Neuronal stem cell (in vitro differentiated cells): ENCODE measurements at regions not wholly inside any gene's neighbourhood (a gene's known extent, or its start where the extent isn't known, plus 50 kb on each side); places are given as distances from the start of the nearest gene placed in this dataset.

ENCODE experiments used
- DNase-seq: peaks from one replicate; pipeline ENCODE4 v3.0.0-alpha.2; 2013; ENCODE audit warnings: low spot score
- H2AFZ ChIP-seq: one replicate; pipeline ENCODE4 v1.6.1; 2013; ENCODE audit warnings: mild to moderate bottlenecking, low read length, inconsistent platforms
- H2AK5ac ChIP-seq: 2 replicates; pipeline ENCODE4 v1.6.1; 2013; ENCODE audit warnings: low read depth, mild to moderate bottlenecking, inconsistent platforms, low read length, moderate library complexity, mixed read lengths
- H2BK120ac ChIP-seq: 2 replicates; pipeline ENCODE4 v1.6.1; 2013; ENCODE audit warnings: low read depth, mild to moderate bottlenecking, inconsistent platforms, low read length, moderate library complexity, mixed read lengths
- H2BK12ac ChIP-seq: one replicate; pipeline ENCODE4 v1.6.1; 2013; ENCODE audit warnings: low read length, inconsistent platforms
- H2BK15ac ChIP-seq: 2 replicates; pipeline ENCODE4 v1.6.1; 2013; ENCODE audit warnings: mild to moderate bottlenecking, low read length, inconsistent platforms, mixed read lengths
- H2BK5ac ChIP-seq: one replicate; pipeline ENCODE4 v1.6.1; 2013; ENCODE audit warnings: inconsistent platforms, mild to moderate bottlenecking, low read length, moderate library complexity
- H3K14ac ChIP-seq: one replicate; pipeline ENCODE4 v1.6.1; 2013; ENCODE audit warnings: low read length, inconsistent platforms
- H3K18ac ChIP-seq: 2 replicates; pipeline ENCODE4 v1.6.1; 2013; ENCODE audit warnings: low read length, inconsistent platforms
- H3K23ac ChIP-seq: 2 replicates; pipeline ENCODE4 v1.6.1; 2013; ENCODE audit warnings: low read depth, mild to moderate bottlenecking, mixed read lengths, low read length, inconsistent platforms; ENCODE audit not compliant: poor library complexity
- H3K27ac ChIP-seq: replicated peaks from 3 replicates; pipeline ENCODE4 v1.5.1; 2013; ENCODE audit warnings: low read length, inconsistent platforms
- H3K27me3 ChIP-seq, 3 experiments: 2 replicates each; pipeline ENCODE4 v1.6.1; 2013; ENCODE audit warnings: low read length in 3 of 3, mild to moderate bottlenecking in 2 of 3, inconsistent platforms in 1 of 3, low read depth in 1 of 3, mixed read lengths in 1 of 3, moderate library complexity in 1 of 3; ENCODE audit not compliant: control insufficient read depth in 3 of 3, insufficient read depth in 3 of 3
- H3K36me3 ChIP-seq, 2 donors: replicated peaks in 1 of 2; 2 replicates each; pipeline ENCODE4 v1.6.1; 2013; ENCODE audit warnings: low read length in 2 of 2; ENCODE audit not compliant: control insufficient read depth in 2 of 2, insufficient read depth in 2 of 2
- H3K4ac ChIP-seq: 2 replicates; pipeline ENCODE4 v1.6.1; 2013; ENCODE audit warnings: inconsistent platforms, mild to moderate bottlenecking, low read length, moderate library complexity
- H3K4me1 ChIP-seq, 2 donors: 1 replicate in 1 of 2; 2 replicates in 1 of 2; pipeline ENCODE4 v1.6.1; 2013; ENCODE audit warnings: low read length in 2 of 2, low read depth in 1 of 2; ENCODE audit not compliant: control insufficient read depth in 2 of 2, insufficient read depth in 1 of 2
- H3K4me2 ChIP-seq: one replicate; pipeline ENCODE4 v1.6.1; 2013; ENCODE audit warnings: mild to moderate bottlenecking, low read length, inconsistent platforms; ENCODE audit not compliant: insufficient read depth, poor library complexity, severe bottlenecking
- H3K4me3 ChIP-seq, 2 donors: 2 replicates each; pipeline ENCODE4 v1.5.1; 2013; ENCODE audit warnings: low read length in 2 of 2, mild to moderate bottlenecking in 2 of 2, inconsistent platforms in 1 of 2, moderate library complexity in 1 of 2
- H3K79me1 ChIP-seq: one replicate; pipeline ENCODE4 v1.6.1; 2013; ENCODE audit warnings: low read depth, mild to moderate bottlenecking, inconsistent platforms, low read length, moderate library complexity
- H3K9ac ChIP-seq: one replicate; pipeline ENCODE4 v1.6.1; 2013; ENCODE audit warnings: mild to moderate bottlenecking, low read depth, low read length, inconsistent platforms; ENCODE audit not compliant: poor library complexity
- H3K9me3 ChIP-seq, 2 donors: replicated peaks in 1 of 2; 2 replicates each; pipeline versions ENCODE3 to v1.6.1; 2013; ENCODE audit warnings: low read length in 2 of 2, mild to moderate bottlenecking in 2 of 2, inconsistent platforms in 1 of 2, low read depth in 1 of 2, mixed read lengths in 1 of 2, moderate library complexity in 1 of 2; ENCODE audit not compliant: control insufficient read depth in 2 of 2, insufficient read depth in 1 of 2
- H4K8ac ChIP-seq: one replicate; pipeline ENCODE4 v1.6.1; 2013; ENCODE audit warnings: low read depth, mild to moderate bottlenecking, inconsistent platforms, low read length, moderate library complexity
- H4K91ac ChIP-seq: one replicate; pipeline ENCODE4 v1.6.1; 2013; ENCODE audit warnings: low read length, low read depth, mild to moderate bottlenecking, inconsistent platforms; ENCODE audit not compliant: poor library complexity
- WGBS, 2 donors: extraction: QIAGEN DNeasy Blood & Tissue Kit; methylation state at CpG; one replicate each; pipeline ENCODE4 v1.1.7; 2013; ENCODE audit warnings: missing lambda C conversion rate in 2 of 2, mixed read lengths in 1 of 2; ENCODE audit not compliant: insufficient read length in 2 of 2, insufficient replicate concordance in 1 of 2; ENCODE audit errors: extremely low coverage in 2 of 2; 5-methylcytosine and 5-hydroxymethylcytosine counted together

DNA sequence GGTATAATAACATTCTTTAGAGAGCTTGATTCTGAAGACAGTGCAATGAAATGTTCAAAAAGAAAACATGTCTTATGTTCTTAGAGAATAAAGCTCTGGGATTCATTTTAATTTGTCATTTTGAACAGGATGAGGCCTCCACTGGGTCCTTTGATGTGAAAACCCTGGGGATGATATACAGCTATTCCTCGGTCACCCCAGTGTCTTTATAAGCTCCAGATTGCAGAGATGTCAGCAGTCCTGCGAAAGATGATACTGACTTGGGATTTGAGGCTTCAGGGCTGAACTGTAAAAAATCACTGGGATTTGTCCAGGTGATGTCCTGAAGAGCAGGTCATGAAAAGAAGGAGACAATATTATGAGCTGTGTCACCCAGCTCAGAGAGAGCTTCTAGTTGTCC lies 529.7 kb upstream of the ZNF608 start:
- no peaks in the 10 kb centered on the region for H3K9me3 ChIP-seq
- H3K4me1 ChIP-seq, result peaks cover 3 to 24% of the 10 kb centered on the region in 2 donors
- H3K79me1 ChIP-seq, result no peaks in the 10 kb centered on the region
- H3K27ac ChIP-seq, result no peak overlapping the region
- no peak overlapping the region for H3K4ac ChIP-seq
- no peak overlapping the region for H2BK5ac ChIP-seq
- H3K9ac ChIP-seq, result no peak overlapping the region
- no peak overlapping the region for H2BK12ac ChIP-seq
- no peak overlapping the region for H2BK120ac ChIP-seq
- no peak overlapping the region for H3K18ac ChIP-seq
- no CpG with 5 or more reads among the region's 2 CpGs for WGBS, 2 donors
- H3K36me3 ChIP-seq, result no peaks in the 10 kb centered on the region
- H3K23ac ChIP-seq, result no peak overlapping the region
- no peak overlapping the region for H4K8ac ChIP-seq
- H2AK5ac ChIP-seq, result no peak overlapping the region
- H4K91ac ChIP-seq, result no peak overlapping the region
- no peak overlapping the region for H2BK15ac ChIP-seq
- no peak overlapping the region for H2AFZ ChIP-seq
- no peaks in the 10 kb centered on the region for H3K27me3 ChIP-seq
- no peak overlapping the region for H3K14ac ChIP-seq
- DNase-seq, result no peak
- H3K4me2 ChIP-seq, result no peak overlapping the region
- no peak overlapping the region for H3K4me3 ChIP-seq

DNA sequence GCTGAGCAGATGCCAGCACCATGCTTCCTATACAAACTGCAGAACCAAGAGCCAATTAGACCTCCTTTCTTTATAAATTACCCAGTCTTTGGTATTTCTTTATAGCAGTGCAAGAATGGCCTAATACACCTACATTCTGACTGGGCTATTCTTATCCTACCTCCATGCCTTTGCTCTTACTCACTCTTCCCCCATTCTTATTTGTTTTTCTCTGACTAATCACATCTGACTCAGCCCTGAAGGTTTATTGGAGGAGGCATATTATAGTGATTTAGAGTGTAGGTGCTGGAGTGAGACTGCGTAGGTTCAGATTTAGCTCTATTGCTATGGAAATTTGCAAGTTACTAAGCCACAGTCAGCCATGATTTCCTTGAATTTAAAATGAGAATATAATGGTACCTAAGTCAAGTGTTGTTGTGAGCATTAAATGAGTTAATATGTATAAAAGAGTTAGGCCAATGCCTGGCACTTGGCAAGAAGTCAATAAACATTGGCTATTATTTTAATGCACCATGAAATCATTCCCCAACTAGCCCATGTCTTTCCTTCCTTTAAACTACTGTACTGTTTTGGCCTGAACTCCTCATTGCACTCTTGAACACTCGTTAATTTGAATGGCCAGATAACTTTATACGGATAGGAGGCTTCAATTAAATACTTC lies 531.2 kb upstream of the ZNF608 start:
- H3K4me3 ChIP-seq, result no peak overlapping the region
- no peak overlapping the region for H3K4me2 ChIP-seq
- no peaks in the 10 kb centered on the region for H3K36me3 ChIP-seq
- H3K27me3 ChIP-seq, result no peaks in the 10 kb centered on the region
- H3K4me1 ChIP-seq, result peaks cover 3 to 24% of the 10 kb centered on the region in 2 donors
- no peak overlapping the region for H3K23ac ChIP-seq
- WGBS, 2 donors, result no CpG with 5 or more reads among the region's 3 CpGs
- H3K27ac ChIP-seq, result no peak overlapping the region
- no peak overlapping the region for H2AK5ac ChIP-seq
- no peak overlapping the region for H2AFZ ChIP-seq
- no peaks in the 10 kb centered on the region for H3K79me1 ChIP-seq
- DNase-seq, result no peak
- no peak overlapping the region for H2BK15ac ChIP-seq
- H4K8ac ChIP-seq, result no peak overlapping the region
- H3K9me3 ChIP-seq, result no peaks in the 10 kb centered on the region
- no peak overlapping the region for H4K91ac ChIP-seq
- H3K9ac ChIP-seq, result no peak overlapping the region
- H2BK5ac ChIP-seq, result no peak overlapping the region
- no peak overlapping the region for H2BK12ac ChIP-seq
- no peak overlapping the region for H3K18ac ChIP-seq
- H3K14ac ChIP-seq, result no peak overlapping the region
- no peak overlapping the region for H2BK120ac ChIP-seq
- no peak overlapping the region for H3K4ac ChIP-seq

DNA sequence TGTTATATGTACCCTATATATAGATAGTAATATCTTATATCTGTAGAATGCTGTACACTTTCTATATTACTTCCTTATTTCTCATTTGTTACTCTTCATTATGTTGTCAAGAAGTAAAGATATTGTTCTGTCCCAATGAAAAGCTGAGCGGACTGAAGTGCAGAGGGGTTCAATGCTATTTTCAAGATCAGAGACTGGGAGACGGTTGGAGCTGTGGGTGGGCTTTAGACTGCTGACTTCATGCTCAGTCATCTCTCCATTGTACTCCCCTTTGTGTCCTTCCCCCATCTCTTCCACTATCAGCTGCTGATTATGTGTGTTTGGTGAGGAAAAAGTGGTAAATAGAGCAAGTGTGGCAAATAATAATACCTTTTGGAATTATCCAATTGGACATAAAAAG lies 532.3 kb upstream of the ZNF608 start:
- H3K27ac ChIP-seq, result no peak overlapping the region
- H3K36me3 ChIP-seq, result no peaks in the 10 kb centered on the region

DNA sequence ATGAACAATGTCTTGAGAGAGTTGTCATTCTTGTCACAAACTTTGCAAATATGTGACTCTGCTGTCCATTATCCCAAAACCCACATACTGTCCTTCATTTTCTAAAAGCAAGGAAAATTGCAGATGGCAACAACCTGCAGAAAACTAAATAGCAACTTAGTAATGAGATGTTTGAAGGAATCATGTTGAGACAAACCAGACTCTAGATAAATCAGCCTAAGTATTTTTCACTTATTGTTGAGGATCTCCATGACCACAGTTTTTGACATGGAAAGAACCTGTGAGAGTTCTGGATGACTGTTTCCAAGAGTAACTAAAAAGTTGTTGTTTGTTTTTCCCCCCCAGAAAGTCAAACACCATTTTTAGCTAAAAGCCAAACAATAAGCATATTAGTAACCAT lies 535.2 kb upstream of the ZNF608 start:
- H3K23ac ChIP-seq, result no peak overlapping the region
- H2AFZ ChIP-seq, result peak overlapping the region; percentile 4
- H2BK12ac ChIP-seq, result no peak overlapping the region
- no peak overlapping the region for H3K4me3 ChIP-seq
- no peak overlapping the region for H2BK15ac ChIP-seq
- no peak overlapping the region for H3K9ac ChIP-seq
- peaks cover 0 to 2% of the 10 kb centered on the region in 2 donors for H3K4me1 ChIP-seq
- H3K4me2 ChIP-seq, result no peak overlapping the region
- no peak for DNase-seq
- H3K27me3 ChIP-seq, result no peaks in the 10 kb centered on the region
- H2BK5ac ChIP-seq, result no peak overlapping the region
- no peak overlapping the region for H3K4ac ChIP-seq
- H3K36me3 ChIP-seq, result no peaks in the 10 kb centered on the region
- no peak overlapping the region for H4K8ac ChIP-seq
- H3K27ac ChIP-seq, result no peak overlapping the region
- H2BK120ac ChIP-seq, result no peak overlapping the region
- no peak overlapping the region for H2AK5ac ChIP-seq
- H3K9me3 ChIP-seq, result no peaks in the 10 kb centered on the region
- no peak overlapping the region for H3K14ac ChIP-seq
- H4K91ac ChIP-seq, result no peak overlapping the region
- no peaks in the 10 kb centered on the region for H3K79me1 ChIP-seq
- H3K18ac ChIP-seq, result no peak overlapping the region

More for the DNA sequence above, 532.3 kb upstream of the ZNF608 start:
- Histone ChIP-seq H3K4ac (no peak overlapping the region), H3K79me1 (no peaks in the 10 kb centered on the region), H3K27me3 (no peaks in the 10 kb centered on the region), H2BK15ac (no peak overlapping the region), H3K9me3 (no peaks in the 10 kb centered on the region), H3K4me3 (no peak overlapping the region), H2AK5ac (no peak overlapping the region), H3K14ac (no peak overlapping the region), H3K9ac (no peak overlapping the region), H2BK5ac (no peak overlapping the region), H4K91ac (no peak overlapping the region), H2BK12ac (no peak overlapping the region), H2AFZ (no peak overlapping the region), H3K23ac (no peak overlapping the region), H4K8ac (no peak overlapping the region), H3K4me1 (peaks cover 0 to 18% of the 10 kb centered on the region in 2 donors), H2BK120ac (no peak overlapping the region), H3K4me2 (no peak overlapping the region), H3K18ac (no peak overlapping the region)
- DNase-seq, result no peak
- no CpG with 5 or more reads among the region's 2 CpGs for WGBS, 2 donors
